Activated CD4-positive, alpha-beta T cell treated with anti-CD3 and anti-CD28 coated beads, Interleukin-2, amount 10 ng/mL, durations not matched to agents 24 days and 14 days (primary cell): ENCODE measurements at regions not wholly inside any gene's neighbourhood (a gene's known extent, or its start where the extent isn't known, plus 50 kb on each side); places are given as distances from the start of the nearest gene placed in this dataset.

Source experiments
- DNase-seq: peaks from one replicate; pipeline ENCODE4 v3.0.0; 2022
- H3K27ac Mint-ChIP-seq: one replicate; pipeline ENCODE4 v1.8.0; 2022; ENCODE audit warnings: mild to moderate bottlenecking, mixed read lengths
- H3K27me3 Mint-ChIP-seq: one replicate; pipeline ENCODE4 v1.8.0; 2022; ENCODE audit warnings: mixed read lengths
- H3K36me3 Mint-ChIP-seq: one replicate; pipeline ENCODE4 v1.8.0; 2022; ENCODE audit warnings: low read depth, mild to moderate bottlenecking, mixed read lengths
- H3K4me1 Mint-ChIP-seq: one replicate; pipeline ENCODE4 v1.8.0; 2021; ENCODE audit warnings: mixed read lengths
- H3K4me3 Mint-ChIP-seq: one replicate; pipeline ENCODE4 v1.8.0; 2022; ENCODE audit warnings: mild to moderate bottlenecking, moderate library complexity, mixed read lengths
- H3K9me3 Mint-ChIP-seq: one replicate; pipeline ENCODE4 v1.8.0; 2021; ENCODE audit warnings: mixed read lengths
- intact Hi-C: fragments of 100-400 bp; cut with micrococcal nuclease; formaldehyde crosslinking; loops from one replicate; pipeline ENCODE4 v1.15.1; 2023

DNA sequence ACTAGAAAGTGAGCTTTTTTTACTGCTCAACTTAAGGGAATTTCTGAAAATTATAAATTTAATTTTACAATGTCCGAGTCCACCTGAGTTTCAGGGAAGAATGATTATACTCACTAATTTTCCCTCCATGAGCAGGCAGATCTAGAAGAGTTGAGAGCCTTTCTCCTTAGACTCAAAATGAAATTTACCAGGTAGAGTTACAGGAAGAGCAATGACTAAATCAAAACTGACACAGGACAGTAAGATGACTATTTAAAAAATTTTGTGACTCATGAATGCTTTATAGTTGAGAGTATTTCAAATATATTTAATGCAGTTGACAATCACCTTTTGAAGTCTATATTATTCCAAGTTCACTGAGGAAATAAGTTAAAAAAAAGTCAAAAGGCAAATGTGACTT, 198.1 kb upstream of the NRSN1 start:
- H3K36me3 Mint-ChIP-seq: no peaks in the 10 kb centered on the region

DNA sequence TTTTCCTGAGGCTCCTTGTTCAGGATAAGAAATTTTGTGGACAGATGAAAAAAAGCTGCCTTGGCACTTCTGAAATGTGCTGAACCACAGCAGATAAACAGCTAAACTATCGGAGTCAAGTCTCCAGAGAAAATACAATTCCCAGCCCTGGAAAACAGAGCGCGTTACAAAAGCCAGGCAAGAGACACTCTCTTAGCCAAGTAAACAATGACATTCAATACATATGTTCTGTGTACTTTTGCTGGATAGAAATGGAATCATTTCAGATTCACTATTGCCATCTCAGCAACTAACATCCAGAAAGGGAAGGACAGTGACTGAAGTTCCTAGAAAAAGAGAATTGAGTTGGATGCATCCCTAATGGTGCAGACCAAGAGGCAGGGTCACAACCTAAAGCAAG, 196.8 kb upstream of the NRSN1 start:
- intact Hi-C loops: no loop called here
- Mint-ChIP-seq H3K4me3 (no peak overlapping the region), H3K27me3 (no peaks in the 10 kb centered on the region), H3K4me1 (no peaks in the 10 kb centered on the region), H3K27ac (no peak overlapping the region), H3K9me3 (no peaks in the 10 kb centered on the region), H3K36me3 (no peaks in the 10 kb centered on the region)
- DNase-seq: no peak

More for the DNA sequence above, 198.1 kb upstream of the NRSN1 start:
- H3K4me1 Mint-ChIP-seq: no peaks in the 10 kb centered on the region
- no peaks in the 10 kb centered on the region for H3K9me3 Mint-ChIP-seq
- intact Hi-C loops: no loop called here
- no peak overlapping the region for H3K4me3 Mint-ChIP-seq
- no peak overlapping the region for H3K27ac Mint-ChIP-seq
- H3K27me3 Mint-ChIP-seq: no peaks in the 10 kb centered on the region
- DNase-seq: no peak

DNA sequence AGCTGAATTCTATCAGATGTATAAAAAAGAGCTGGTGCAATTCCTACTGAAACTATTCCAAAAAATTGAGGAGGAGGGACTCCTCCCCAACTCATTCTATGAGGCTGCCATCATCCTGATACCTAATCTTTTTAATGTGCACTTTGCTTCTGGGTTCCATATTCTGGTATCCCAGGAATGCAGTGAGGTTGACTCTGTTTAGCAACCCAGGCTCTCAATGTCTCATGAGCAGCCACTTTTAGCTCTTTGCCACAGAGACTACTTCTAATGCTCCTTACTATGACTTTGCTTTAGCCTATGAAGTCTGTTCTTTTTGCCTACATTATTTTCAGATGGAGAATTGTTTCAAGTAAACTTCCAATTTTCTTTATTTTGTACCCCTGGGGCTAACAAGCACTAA, 185.5 kb upstream of the NRSN1 start:
- H3K36me3 Mint-ChIP-seq: no peaks in the 10 kb centered on the region
- no peaks in the 10 kb centered on the region for H3K27me3 Mint-ChIP-seq
- intact Hi-C loops: no loop called here
- H3K27ac Mint-ChIP-seq: no peak overlapping the region
- no peaks in the 10 kb centered on the region for H3K4me1 Mint-ChIP-seq
- no peak overlapping the region for H3K4me3 Mint-ChIP-seq
- no peaks in the 10 kb centered on the region for H3K9me3 Mint-ChIP-seq
- no peak for DNase-seq

DNA sequence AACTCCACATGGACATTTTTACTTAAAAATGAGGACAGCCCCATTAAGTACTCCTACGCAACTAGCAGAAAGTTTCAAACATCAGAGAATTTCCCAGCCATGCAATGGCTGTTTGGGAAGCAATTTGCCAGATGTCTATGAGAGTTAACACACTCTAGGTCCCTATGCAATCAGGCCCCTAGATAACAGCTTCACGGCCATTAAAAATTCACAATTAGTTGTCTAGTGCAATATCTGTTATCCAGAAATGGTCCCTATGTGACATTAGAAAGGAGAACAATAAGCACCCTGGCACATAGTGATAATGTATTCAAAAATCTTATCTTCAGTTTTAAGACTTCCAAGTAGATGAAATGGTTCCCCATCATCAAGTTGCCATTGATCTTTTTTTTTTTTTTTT, 174.3 kb upstream of the NRSN1 start:
- Mint-ChIP-seq H3K27ac (no peak overlapping the region), H3K4me3 (no peak overlapping the region), H3K27me3 (no peaks in the 10 kb centered on the region)

GRCh38 chr6:23952245-23952644, 173.8 kb upstream of the NRSN1 start:
- Mint-ChIP-seq H3K27ac (no peak overlapping the region), H3K27me3 (no peaks in the 10 kb centered on the region), H3K4me1 (no peaks in the 10 kb centered on the region), H3K9me3 (no peaks in the 10 kb centered on the region), H3K36me3 (no peaks in the 10 kb centered on the region), H3K4me3 (no peak overlapping the region)
- intact Hi-C loops: no loop called here
- no peak for DNase-seq

More for the DNA sequence above, 174.3 kb upstream of the NRSN1 start:
- Mint-ChIP-seq H3K9me3 (no peaks in the 10 kb centered on the region), H3K36me3 (no peaks in the 10 kb centered on the region), H3K4me1 (no peaks in the 10 kb centered on the region)
- intact Hi-C loops: no loop called here
- DNase-seq: no peak

GRCh38 chr6:23953976-23954375, 172.0 kb upstream of the NRSN1 start:
- intact Hi-C loops: no loop called here
- Mint-ChIP-seq H3K4me3 (no peak overlapping the region), H3K36me3 (no peaks in the 10 kb centered on the region), H3K27ac (no peak overlapping the region), H3K9me3 (no peaks in the 10 kb centered on the region), H3K27me3 (no peaks in the 10 kb centered on the region), H3K4me1 (no peaks in the 10 kb centered on the region)
- DNase-seq: no peak

DNA sequence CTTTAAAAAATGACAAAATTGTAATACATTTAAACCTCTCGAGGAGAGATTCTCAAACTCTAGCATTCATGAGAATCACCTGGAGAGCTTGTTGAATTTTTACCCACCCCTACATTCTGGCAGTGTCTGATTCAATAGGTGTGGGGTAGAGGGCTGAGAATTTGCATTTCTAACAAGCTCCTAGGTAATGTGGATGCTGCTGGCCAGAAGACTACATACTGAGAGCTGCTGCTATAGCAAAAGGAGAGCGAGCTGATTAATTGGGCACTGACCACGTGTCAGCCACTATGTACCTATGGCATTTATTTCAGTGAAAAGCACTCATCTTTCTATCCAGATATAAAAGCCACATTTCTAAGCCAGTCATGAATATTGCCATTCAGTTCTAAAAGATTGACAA, 169.0 kb upstream of the NRSN1 start:
- intact Hi-C loops: no loop called here
- Mint-ChIP-seq H3K9me3 (no peaks in the 10 kb centered on the region), H3K4me3 (no peak overlapping the region), H3K4me1 (no peaks in the 10 kb centered on the region), H3K27ac (no peak overlapping the region), H3K36me3 (no peaks in the 10 kb centered on the region), H3K27me3 (no peaks in the 10 kb centered on the region)
- DNase-seq: no peak

- no peaks in the 10 kb centered on the region for H3K9me3 Mint-ChIP-seq
- no peaks in the 10 kb centered on the region for H3K4me1 Mint-ChIP-seq
- no peaks in the 10 kb centered on the region for H3K27me3 Mint-ChIP-seq
- intact Hi-C loops: no loop called here
- no peak overlapping the region for H3K27ac Mint-ChIP-seq
- H3K36me3 Mint-ChIP-seq: no peaks in the 10 kb centered on the region
- no peak for DNase-seq
- no peak overlapping the region for H3K4me3 Mint-ChIP-seq
Observed at GRCh38 chr6:23964865-23965264, 161.2 kb upstream of the NRSN1 start.

GRCh38 chr6:23969344-23969743, 156.7 kb upstream of the NRSN1 start:
- H3K9me3 Mint-ChIP-seq: no peaks in the 10 kb centered on the region
- H3K36me3 Mint-ChIP-seq: no peaks in the 10 kb centered on the region
- H3K27me3 Mint-ChIP-seq: no peaks in the 10 kb centered on the region
- no peaks in the 10 kb centered on the region for H3K4me1 Mint-ChIP-seq
- no peak overlapping the region for H3K27ac Mint-ChIP-seq
- intact Hi-C loops: no loop called here
- no peak overlapping the region for H3K4me3 Mint-ChIP-seq
- DNase-seq: no peak

GRCh38 chr6:23977706-23978105, 148.3 kb upstream of the NRSN1 start:
- intact Hi-C loops: no loop called here
- no peak overlapping the region for H3K27ac Mint-ChIP-seq
- no peaks in the 10 kb centered on the region for H3K9me3 Mint-ChIP-seq
- no peak for DNase-seq
- H3K36me3 Mint-ChIP-seq: no peaks in the 10 kb centered on the region
- no peak overlapping the region for H3K4me3 Mint-ChIP-seq
- H3K27me3 Mint-ChIP-seq: no peaks in the 10 kb centered on the region
- no peaks in the 10 kb centered on the region for H3K4me1 Mint-ChIP-seq

DNA sequence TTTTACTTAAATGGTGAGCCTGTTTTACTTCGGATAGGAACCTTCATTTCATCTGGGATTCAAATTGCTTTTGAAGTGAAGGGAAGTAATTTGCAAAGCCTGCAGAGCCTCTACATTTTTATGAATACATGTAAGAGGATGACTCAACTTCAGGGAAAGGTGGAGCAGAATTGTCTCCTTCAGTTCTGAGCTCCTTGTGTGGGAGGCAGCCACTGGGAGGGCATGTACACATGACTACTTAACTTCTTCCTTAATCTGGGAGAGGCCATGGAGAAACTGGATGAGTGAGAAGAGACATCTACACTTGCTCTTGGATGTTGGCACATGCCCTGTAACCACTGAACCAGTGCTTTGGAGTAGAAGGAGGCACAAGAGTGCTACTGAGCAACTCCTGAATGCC, 145.1 kb upstream of the NRSN1 start:
- H3K27me3 Mint-ChIP-seq: no peaks in the 10 kb centered on the region
- H3K9me3 Mint-ChIP-seq: no peaks in the 10 kb centered on the region
- no peaks in the 10 kb centered on the region for H3K36me3 Mint-ChIP-seq
- H3K27ac Mint-ChIP-seq: no peak overlapping the region
- no peak overlapping the region for H3K4me3 Mint-ChIP-seq
- no peak for DNase-seq
- intact Hi-C loops: no loop called here
- no peaks in the 10 kb centered on the region for H3K4me1 Mint-ChIP-seq

DNA sequence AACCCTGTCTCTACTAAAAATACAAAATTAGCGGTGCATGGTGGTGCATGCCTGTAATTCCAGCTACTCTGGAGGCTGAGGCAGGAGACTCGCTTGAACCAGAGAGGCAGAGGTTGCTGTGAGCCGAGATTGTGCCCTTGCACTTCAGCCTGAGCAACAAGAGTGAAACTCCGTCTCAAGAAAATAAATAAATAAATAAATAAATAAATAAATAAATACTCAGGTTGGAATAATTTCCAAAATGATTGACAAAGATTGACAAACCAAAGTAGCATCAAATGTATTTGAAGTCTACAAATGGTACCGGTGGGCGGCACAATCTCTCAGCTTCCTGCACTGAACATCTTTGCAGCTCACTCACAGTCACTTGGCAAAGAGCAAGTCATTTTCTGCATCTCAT, 144.1 kb upstream of the NRSN1 start:
- no peak for DNase-seq
- H3K36me3 Mint-ChIP-seq: no peaks in the 10 kb centered on the region
- intact Hi-C loops: no loop called here
- no peaks in the 10 kb centered on the region for H3K27me3 Mint-ChIP-seq
- H3K4me3 Mint-ChIP-seq: no peak overlapping the region
- H3K4me1 Mint-ChIP-seq: no peaks in the 10 kb centered on the region
- H3K9me3 Mint-ChIP-seq: no peaks in the 10 kb centered on the region
- H3K27ac Mint-ChIP-seq: no peak overlapping the region

GRCh38 chr6:23983735-23984134, 142.3 kb upstream of the NRSN1 start:
- Mint-ChIP-seq H3K4me1 (no peaks in the 10 kb centered on the region), H3K27me3 (no peaks in the 10 kb centered on the region)

DNA sequence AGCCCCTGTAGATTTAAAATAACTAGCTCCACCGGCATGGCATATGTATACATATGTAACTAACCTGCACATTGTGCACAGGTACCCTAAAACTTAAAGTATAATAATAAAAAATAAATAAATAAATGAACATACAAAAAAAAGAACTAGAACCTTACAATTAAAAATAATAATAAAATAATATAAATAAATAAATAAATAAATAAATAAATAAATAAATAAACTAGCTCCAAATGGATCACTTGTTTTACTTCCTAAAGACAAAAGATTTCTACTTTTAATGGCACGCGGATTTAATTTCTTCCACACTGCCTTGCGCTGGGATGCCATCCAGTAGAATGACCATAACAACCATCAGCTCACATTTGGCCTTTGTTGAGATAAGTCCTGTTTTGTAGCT, 141.0 kb upstream of the NRSN1 start:
- DNase-seq: no peak
- no peaks in the 10 kb centered on the region for H3K27me3 Mint-ChIP-seq
- H3K36me3 Mint-ChIP-seq: no peaks in the 10 kb centered on the region
- no peaks in the 10 kb centered on the region for H3K9me3 Mint-ChIP-seq
- H3K27ac Mint-ChIP-seq: no peak overlapping the region
- H3K4me1 Mint-ChIP-seq: no peaks in the 10 kb centered on the region
- intact Hi-C loops: no loop called here
- no peak overlapping the region for H3K4me3 Mint-ChIP-seq

More at GRCh38 chr6:23983735-23984134, 142.3 kb upstream of the NRSN1 start:
- Mint-ChIP-seq H3K9me3 (no peaks in the 10 kb centered on the region), H3K4me3 (no peak overlapping the region), H3K36me3 (no peaks in the 10 kb centered on the region), H3K27ac (no peak overlapping the region)
- intact Hi-C loops: no loop called here
- DNase-seq: no peak

DNA sequence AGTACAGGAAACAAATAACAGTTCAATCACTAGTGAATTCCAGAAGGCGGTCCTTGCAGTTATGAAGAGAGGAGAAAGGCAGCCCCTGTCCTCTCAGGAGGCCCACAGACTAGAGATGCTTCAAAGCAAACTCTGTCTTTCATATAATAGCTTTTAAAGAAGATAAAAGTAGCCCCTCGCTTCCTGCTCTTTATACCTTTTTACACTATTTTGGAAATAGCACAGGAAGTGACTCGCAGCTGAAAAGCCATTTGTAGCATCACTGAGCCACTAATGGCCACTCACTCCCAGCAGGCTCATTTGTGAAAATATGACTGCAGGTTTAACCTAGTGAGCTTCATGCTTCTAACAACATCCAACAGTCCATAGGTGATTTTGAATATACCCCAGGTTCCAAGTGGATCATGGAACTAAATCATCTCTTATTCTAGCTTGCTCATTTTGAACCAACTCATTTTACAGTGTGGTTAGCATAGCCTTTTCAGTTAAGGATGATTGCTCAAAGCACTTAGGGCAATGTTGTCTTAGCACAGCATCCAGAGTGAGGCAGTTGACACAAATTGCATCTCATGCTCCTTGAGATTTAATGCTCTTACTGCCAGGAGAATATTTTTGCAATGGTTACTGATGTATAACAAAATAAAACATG, 136.0 kb upstream of the NRSN1 start:
- H3K9me3 Mint-ChIP-seq: peaks cover 5% of the 10 kb centered on the region
- intact Hi-C loops: no loop called here
- no peak for DNase-seq
- H3K4me3 Mint-ChIP-seq: no peak overlapping the region
- no peaks in the 10 kb centered on the region for H3K36me3 Mint-ChIP-seq
- H3K4me1 Mint-ChIP-seq: no peaks in the 10 kb centered on the region
- H3K27me3 Mint-ChIP-seq: no peaks in the 10 kb centered on the region
- H3K27ac Mint-ChIP-seq: no peak overlapping the region
